NCI-H1436 (cell line): ENCODE measurements at regions not wholly inside any gene's neighbourhood (a gene's known extent, or its start where the extent isn't known, plus 50 kb on each side); places are given as distances from the start of the nearest gene placed in this dataset.

Experiments
- DNase-seq: peaks from one replicate; lab custom pipeline; 2025; lab: John Stamatoyannopoulos, UW

- DNase-seq = peak; percentile 28
Measured at GRCh38 chr20:40160097-40160550, 528.9 kb downstream of the MAFB start.

DNA sequence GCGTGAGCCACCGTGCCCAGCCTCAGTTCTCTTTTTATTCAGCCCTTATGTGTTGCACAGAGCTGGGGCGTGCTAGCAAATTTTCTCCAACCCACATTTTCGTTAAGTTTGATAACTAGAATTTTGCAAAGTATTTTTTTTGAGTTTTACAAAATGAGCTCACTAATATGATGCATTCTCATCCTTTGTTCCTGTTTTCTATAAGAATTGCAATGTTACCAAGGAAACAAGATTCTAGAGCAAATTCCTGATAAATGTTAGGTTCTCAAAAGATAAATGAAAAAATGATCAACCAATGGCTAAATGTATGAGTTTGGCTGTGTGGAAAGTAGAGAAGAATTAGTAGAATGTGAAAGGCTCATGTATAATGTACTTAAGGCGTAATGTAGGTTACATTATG is 529.8 kb downstream of the MAFB start:
- DNase-seq = no peak

DNA sequence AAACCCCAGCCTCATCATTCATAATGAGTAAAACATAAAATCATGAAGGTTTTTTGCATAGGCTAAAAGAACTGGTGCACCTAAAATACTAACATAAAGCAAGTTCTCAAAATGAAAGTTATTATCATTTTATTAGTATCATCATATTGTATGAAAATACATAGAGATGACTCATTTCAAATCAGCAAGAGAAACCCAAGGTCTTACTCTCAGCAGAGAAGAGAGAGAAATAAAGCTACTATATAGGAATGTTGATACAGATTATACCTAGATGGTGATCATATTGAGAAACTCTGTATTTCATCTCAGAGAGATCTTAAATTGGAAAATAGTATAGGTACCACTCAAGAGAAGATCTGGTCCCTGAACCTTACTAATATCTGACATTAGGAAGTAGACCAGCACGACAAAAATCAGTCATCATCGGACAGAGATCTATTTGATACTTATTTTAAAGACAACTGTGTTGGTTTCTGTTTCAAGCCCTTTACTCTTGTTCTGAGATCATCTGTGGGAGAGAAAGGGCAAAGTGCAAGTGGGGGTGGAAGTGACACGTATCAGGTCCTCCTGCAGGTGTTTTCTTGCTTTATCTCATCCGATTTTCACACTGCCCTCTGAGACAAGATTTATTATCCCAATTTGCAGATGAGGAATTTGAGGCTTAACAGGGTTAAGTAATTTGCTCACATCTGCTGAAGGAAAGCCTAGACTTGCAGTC is 532.3 kb downstream of the MAFB start:
- no peak for DNase-seq

GRCh38 chr20:40154514-40154913 is 534.5 kb downstream of the MAFB start:
- no peak for DNase-seq

DNA sequence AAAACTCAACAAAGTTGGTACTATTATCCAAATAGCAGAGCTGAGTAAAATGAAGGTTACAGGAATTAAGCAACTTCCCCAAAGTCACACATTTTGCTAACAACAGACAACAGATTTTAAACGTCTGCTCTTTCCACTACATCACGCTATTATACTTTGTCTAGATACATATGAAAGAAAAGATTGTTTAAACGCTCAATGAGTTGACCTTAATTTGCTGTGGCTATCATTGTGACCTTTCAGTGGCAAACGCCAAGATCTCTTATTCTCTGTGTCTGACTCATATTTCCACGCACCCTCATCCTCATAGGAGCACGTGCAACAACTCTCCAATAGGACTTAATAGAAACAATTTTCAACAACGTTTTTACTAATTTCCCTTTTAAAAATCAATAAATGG is 540.1 kb downstream of the MAFB start:
- no peak for DNase-seq

- no peak for DNase-seq
Measured at GRCh38 chr20:40146071-40146470, 543.0 kb downstream of the MAFB start.

DNA sequence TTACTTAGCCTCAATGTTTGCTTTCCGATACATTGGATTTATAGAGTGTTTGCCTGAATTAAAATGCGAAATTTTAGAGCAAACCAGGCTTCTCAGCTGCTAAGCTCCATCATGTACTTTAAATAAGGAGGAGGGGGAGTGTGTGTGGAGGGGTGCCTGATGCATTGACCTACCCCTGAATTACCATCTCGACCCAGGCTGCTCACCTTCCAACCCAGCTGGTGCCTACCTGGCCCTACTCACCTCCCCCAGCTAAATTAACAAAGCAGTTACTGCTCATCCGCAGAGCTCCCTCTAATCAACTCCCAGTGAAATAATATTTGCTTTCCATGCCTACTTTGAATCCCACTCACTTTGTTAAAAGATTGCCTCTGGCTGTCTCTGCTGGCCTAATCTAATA is 544.5 kb downstream of the MAFB start:
- DNase-seq = no peak

GRCh38 chr20:40134176-40134575 is 554.9 kb downstream of the MAFB start:
- no peak for DNase-seq

- DNase-seq = no peak
Measured at GRCh38 chr20:40120827-40121226, 568.2 kb downstream of the MAFB start.

GRCh38 chr20:40111282-40111681 is 577.8 kb downstream of the MAFB start:
- no peak for DNase-seq

- DNase-seq = no peak
Measured at GRCh38 chr20:40110311-40110831, 578.7 kb downstream of the MAFB start.

- DNase-seq = no peak
Measured at GRCh38 chr20:40109136-40109535, 579.9 kb downstream of the MAFB start.

- DNase-seq = no peak
Measured at GRCh38 chr20:40108321-40108720, 580.7 kb downstream of the MAFB start.

DNA sequence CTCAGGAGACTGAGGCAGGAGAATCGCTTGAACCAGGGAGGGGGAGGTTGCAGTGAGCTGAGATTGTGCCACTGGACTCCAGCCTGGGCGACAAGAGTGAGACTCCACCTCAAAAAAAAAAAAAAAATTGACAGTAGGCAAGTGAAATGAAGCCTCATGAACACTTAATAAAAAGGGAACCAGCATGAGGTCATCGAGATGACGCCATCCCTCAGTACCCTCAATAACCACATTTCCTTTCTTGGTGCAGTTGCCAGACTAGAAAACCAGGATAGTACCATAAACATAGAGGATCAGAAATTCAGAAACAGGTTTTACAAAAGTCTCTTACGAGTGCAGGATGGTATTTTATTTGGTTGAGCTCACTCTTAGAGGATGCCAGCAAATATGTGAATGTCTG is 584.1 kb downstream of the MAFB start:
- DNase-seq = no peak

- no peak for DNase-seq
Measured at GRCh38 chr20:40103420-40103819, 585.6 kb downstream of the MAFB start.

- DNase-seq = no peak
Measured at GRCh38 chr20:40101560-40101959, 587.5 kb downstream of the MAFB start.

DNA sequence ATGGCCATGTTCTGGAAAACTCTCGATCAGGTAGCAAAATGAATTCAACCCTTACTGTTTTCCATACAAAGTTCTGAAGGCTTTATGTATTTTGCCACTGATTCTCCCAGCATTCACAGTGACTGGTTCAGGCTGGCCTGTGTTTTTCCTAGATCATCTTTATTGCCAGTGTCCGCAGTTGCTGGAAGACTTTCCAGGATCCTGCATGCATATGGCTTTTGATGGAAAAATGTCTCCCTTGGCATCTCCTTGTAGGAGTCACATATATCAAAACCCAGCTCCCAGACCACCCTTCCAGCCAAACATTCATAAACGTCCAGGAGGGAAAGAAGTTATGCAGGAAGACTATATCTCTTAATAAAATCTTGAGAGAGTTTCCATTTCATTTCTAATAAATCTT is 588.8 kb downstream of the MAFB start:
- DNase-seq = no peak

DNA sequence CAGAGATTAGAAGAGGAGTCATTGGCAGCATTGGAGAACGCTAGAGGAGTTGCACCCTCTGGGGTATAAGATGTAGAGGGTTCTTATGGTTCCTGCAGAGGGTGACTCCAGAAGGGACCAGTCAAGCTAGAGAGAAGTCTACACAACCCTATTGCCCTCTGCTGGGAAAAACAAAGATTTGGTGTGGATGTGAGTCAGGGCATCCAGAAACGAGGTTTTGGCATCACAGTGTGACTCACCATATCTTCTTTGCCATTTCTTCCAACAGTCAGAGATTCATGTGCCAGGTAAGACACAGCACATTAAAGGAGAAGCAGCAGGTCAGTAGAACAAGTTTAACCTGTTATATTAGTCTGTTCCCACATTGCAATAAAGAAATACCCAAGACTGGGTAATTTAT is 598.8 kb downstream of the MAFB start:
- DNase-seq = no peak

DNA sequence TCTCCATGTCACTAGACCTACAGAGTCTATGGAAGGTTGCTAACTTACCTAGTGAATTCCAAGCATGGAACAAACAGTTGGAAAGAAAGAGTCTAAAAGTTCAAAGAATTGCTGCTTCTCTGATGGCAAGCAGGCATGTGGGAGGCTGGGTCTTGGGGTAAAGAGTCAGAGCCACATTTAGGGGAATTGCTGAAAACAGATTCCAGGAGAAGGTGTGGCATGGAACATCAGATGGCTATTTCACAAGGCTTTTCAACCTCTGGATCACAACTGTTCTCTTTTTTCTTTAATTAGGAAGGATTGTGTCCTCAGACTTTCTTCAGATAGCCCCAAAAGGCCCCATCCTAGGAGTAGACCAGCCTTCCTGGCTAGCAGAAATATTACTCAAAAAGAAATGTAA is 601.5 kb downstream of the MAFB start:
- no peak for DNase-seq

DNA sequence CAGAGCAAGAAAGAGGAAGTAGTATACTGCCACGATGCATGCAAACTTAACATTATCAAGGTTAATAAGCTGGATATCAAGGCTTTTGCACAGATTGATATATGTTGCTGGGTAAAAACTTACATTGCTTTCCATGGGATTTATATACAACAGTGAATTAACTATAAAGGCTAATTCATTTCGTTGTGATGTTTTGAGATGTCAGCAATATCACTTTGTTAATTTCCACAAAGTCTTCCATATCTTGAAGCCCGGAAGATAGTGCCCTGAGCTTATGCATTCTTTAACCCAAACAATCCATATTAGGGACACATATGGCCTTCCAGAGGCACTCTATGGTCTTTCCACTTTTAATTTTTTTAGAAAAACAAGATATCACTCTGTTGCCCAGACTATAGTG is 603.5 kb downstream of the MAFB start:
- no peak for DNase-seq

GRCh38 chr20:40082436-40082835 is 606.6 kb downstream of the MAFB start:
- DNase-seq = no peak

GRCh38 chr20:40081653-40082052 is 607.4 kb downstream of the MAFB start:
- DNase-seq = no peak

GRCh38 chr20:40080041-40080652 is 608.9 kb downstream of the MAFB start:
- DNase-seq = no peak
